Fibroblast of lung (primary cell): ENCODE measurements at regions not wholly inside any gene's neighbourhood (a gene's known extent, or its start where the extent isn't known, plus 50 kb on each side); places are given as distances from the start of the nearest gene placed in this dataset.

Source experiments
- EZH2 ChIP-seq: IDR thresholded peaks from 2 replicates; pipeline ENCODE4 v1.5.1; 2012; ENCODE audit warnings: low read length, control low read depth, mild to moderate bottlenecking; ENCODE audit errors: missing control alignments
- TF ChIP-seq, protein P1 (sequence below), 2 donors: IDR thresholded peaks in 1 of 2; conservative IDR thresholded peaks in 1 of 2; 1 replicate in 1 of 2; 2 replicates in 1 of 2; pipeline ENCODE4 v1.5.1; 2011 to 2012; ENCODE audit warnings: low read length in 2 of 2, control low read depth in 1 of 2, inconsistent platforms in 1 of 2, low read depth in 1 of 2, mild to moderate bottlenecking in 1 of 2

DNA sequence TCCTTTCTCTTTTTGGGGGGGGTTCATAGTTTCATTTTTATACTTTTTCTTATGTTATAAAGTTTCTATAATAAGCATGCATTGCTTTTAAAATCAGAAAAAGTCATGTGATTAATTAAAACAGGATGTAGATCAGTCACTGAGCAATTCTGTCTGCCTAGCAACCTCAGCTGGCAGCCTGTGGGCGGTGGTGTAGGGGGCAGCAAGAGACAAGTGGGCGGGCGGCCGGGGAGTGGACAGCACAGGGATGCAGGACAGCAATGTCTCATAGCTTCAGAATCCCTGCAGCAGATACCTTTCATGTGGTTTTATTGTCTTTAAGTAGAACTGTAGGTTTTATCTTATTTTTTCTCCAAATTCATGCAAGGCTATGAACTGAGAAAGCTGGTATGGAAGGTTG is 101.9 kb upstream of the S1PR3 start:
- TF ChIP-seq, protein P1, sequence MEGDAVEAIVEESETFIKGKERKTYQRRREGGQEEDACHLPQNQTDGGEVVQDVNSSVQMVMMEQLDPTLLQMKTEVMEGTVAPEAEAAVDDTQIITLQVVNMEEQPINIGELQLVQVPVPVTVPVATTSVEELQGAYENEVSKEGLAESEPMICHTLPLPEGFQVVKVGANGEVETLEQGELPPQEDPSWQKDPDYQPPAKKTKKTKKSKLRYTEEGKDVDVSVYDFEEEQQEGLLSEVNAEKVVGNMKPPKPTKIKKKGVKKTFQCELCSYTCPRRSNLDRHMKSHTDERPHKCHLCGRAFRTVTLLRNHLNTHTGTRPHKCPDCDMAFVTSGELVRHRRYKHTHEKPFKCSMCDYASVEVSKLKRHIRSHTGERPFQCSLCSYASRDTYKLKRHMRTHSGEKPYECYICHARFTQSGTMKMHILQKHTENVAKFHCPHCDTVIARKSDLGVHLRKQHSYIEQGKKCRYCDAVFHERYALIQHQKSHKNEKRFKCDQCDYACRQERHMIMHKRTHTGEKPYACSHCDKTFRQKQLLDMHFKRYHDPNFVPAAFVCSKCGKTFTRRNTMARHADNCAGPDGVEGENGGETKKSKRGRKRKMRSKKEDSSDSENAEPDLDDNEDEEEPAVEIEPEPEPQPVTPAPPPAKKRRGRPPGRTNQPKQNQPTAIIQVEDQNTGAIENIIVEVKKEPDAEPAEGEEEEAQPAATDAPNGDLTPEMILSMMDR (conservative IDR thresholded peaks at IDR 0.05 in 1 of 2, IDR thresholded peaks at IDR 0.05 in 1 of 2; ENCODE audit: low read depth in 1 of 2, low read length in 2 of 2): no peak
- no peak for TF ChIP-seq EZH2
